ENCODE measurements at regions not wholly inside any gene's neighbourhood (a gene's known extent, or its start where the extent isn't known, plus 50 kb on each side); places are given as distances from the start of the nearest gene placed in this dataset.

GRCh38 chr1:193402977-193403376, 216.6 kb upstream of the B3GALT2 start:
- H3K9me3 ChIP-seq, result no peaks in the 10 kb centered on the region
- H3K4me3 ChIP-seq, result no peak overlapping the region
- H3K27me3 ChIP-seq (replicated peaks; ENCODE audit: insufficient read depth), result no peaks in the 10 kb centered on the region
- no peak for ATAC-seq (ENCODE audit: insufficient number of reproducible peaks, low FRiP score, low read depth)
- no peak for TF ChIP-seq CTCF (IDR thresholded peaks at IDR 0.05)
- H3K27ac ChIP-seq, result no peak overlapping the region
- no peak for DNase-seq (ENCODE audit: low spot score)
- H3K36me3 ChIP-seq, result no peaks in the 10 kb centered on the region
- H3K4me1 ChIP-seq (ENCODE audit: control insufficient read depth in 1 of 2, low read depth in 2 of 2), result peaks cover 4 to 14% of the 10 kb centered on the region in 2 donors

- no peak overlapping the region for H3K27ac ChIP-seq
Measured at GRCh38 chr1:193402037-193402436, 215.6 kb upstream of the B3GALT2 start.

GRCh38 chr1:193394336-193394735, 207.9 kb upstream of the B3GALT2 start:
- H3K27ac ChIP-seq, result no peak overlapping the region
- ATAC-seq (ENCODE audit: insufficient number of reproducible peaks, low FRiP score, low read depth) (no peak), DNase-seq (ENCODE audit: low spot score) (no peak)
- no peaks in the 10 kb centered on the region for H3K36me3 ChIP-seq
- no peaks in the 10 kb centered on the region for H3K9me3 ChIP-seq
- H3K4me3 ChIP-seq, result no peak overlapping the region
- H3K27me3 ChIP-seq (replicated peaks; ENCODE audit: insufficient read depth), result no peaks in the 10 kb centered on the region
- peaks cover 0 to 8% of the 10 kb centered on the region in 2 donors for H3K4me1 ChIP-seq (ENCODE audit: control insufficient read depth in 1 of 2, low read depth in 2 of 2)
- no peak for TF ChIP-seq CTCF (IDR thresholded peaks at IDR 0.05)

More at GRCh38 chr1:193402037-193402436, 215.6 kb upstream of the B3GALT2 start:
- Histone ChIP-seq H3K4me1 (ENCODE audit: control insufficient read depth in 1 of 2, low read depth in 2 of 2) (peaks cover 2 to 7% of the 10 kb centered on the region in 2 donors), H3K27me3 (replicated peaks; ENCODE audit: insufficient read depth) (no peaks in the 10 kb centered on the region), H3K9me3 (no peaks in the 10 kb centered on the region), H3K4me3 (no peak overlapping the region), H3K36me3 (no peaks in the 10 kb centered on the region)
- DNase-seq (ENCODE audit: low spot score) (no peak), ATAC-seq (ENCODE audit: insufficient number of reproducible peaks, low FRiP score, low read depth) (no peak)
- no peak for TF ChIP-seq CTCF (IDR thresholded peaks at IDR 0.05)

- TF ChIP-seq CTCF (IDR thresholded peaks at IDR 0.05), result no peak
- ATAC-seq (ENCODE audit: insufficient number of reproducible peaks, low FRiP score, low read depth) (no peak), DNase-seq (ENCODE audit: low spot score) (no peak)
- no peaks in the 10 kb centered on the region for H3K27me3 ChIP-seq (replicated peaks; ENCODE audit: insufficient read depth)
- H3K9me3 ChIP-seq, result no peaks in the 10 kb centered on the region
- H3K27ac ChIP-seq, result no peak overlapping the region
- H3K36me3 ChIP-seq, result no peaks in the 10 kb centered on the region
- H3K4me1 ChIP-seq (ENCODE audit: control insufficient read depth in 1 of 2, low read depth in 2 of 2), result peaks cover 0 to 8% of the 10 kb centered on the region in 2 donors
- no peak overlapping the region for H3K4me3 ChIP-seq
Measured at GRCh38 chr1:193392686-193393085, 206.3 kb upstream of the B3GALT2 start.

- ATAC-seq (ENCODE audit: insufficient number of reproducible peaks, low FRiP score, low read depth), result no peak
- no peak overlapping the region for H3K27ac ChIP-seq
- TF ChIP-seq CTCF (IDR thresholded peaks at IDR 0.05), result no peak
Measured at GRCh38 chr1:193388683-193389082, 202.3 kb upstream of the B3GALT2 start.

More at GRCh38 chr1:193388683-193389082, 202.3 kb upstream of the B3GALT2 start:
- no peak overlapping the region for H3K4me3 ChIP-seq
- H3K9me3 ChIP-seq, result no peaks in the 10 kb centered on the region
- H3K4me1 ChIP-seq (ENCODE audit: control insufficient read depth in 1 of 2, low read depth in 2 of 2), result peaks cover 0 to 8% of the 10 kb centered on the region in 2 donors
- H3K36me3 ChIP-seq, result no peaks in the 10 kb centered on the region
- DNase-seq (ENCODE audit: low spot score), result no peak
- no peaks in the 10 kb centered on the region for H3K27me3 ChIP-seq (replicated peaks; ENCODE audit: insufficient read depth)
